ENCODE measurements at regions not wholly inside any gene's neighbourhood (a gene's known extent, or its start where the extent isn't known, plus 50 kb on each side); places are given as distances from the start of the nearest gene placed in this dataset.

DNA sequence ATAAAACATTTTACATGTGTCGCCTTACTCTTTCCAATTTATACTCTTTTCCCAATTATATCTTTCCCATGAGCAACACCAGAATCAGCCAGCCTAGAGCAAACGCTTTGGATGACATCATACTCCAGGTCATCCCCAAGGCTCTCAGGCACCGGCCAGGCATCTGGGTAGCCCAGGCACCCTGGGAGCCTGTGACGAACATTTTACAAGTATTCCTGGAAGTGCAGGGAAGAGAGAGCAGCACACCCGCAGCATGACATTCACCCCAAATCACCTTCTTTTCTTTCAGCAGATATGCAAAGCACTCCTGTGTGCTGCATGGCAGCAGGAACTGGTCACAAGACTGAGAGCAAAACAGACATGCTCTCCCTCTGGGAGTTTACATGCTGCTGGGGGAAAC lies 75.7 kb upstream of the SMIM23 start:
- 94 to 95% methylated on average over 5 of the region's 5 CpGs for WGBS, 2 donors
- DNase-seq, result no peak
- Histone ChIP-seq H3K36me3 (ENCODE audit: control insufficient read depth in 1 of 2, insufficient read depth in 2 of 2, low read length in 1 of 2) (no peaks in the 10 kb centered on the region), H3K4me1 (ENCODE audit: control insufficient read depth in 1 of 2, insufficient read depth in 2 of 2, low read length in 2 of 2) (no peaks in the 10 kb centered on the region), H3K27me3 (ENCODE audit: control insufficient read depth in 1 of 2, insufficient read depth in 2 of 2, low read length in 1 of 2) (no peaks in the 10 kb centered on the region), H3K9me3 (ENCODE audit: control insufficient read depth, low read length) (peaks cover 1% of the 10 kb centered on the region), H3K27ac (ENCODE audit: low read depth in 1 of 2, low read length in 2 of 2) (no peak overlapping the region), H3K4me3 (ENCODE audit: low read length in 2 of 2) (no peak overlapping the region)
- ATAC-seq (ENCODE audit: low FRiP score), result no peak
- intact Hi-C loops (cut with DNase I), result no loop called here

GRCh38 chr5:171710451-171711024 lies 75.1 kb upstream of the SMIM23 start:
- no peak for DNase-seq
- Histone ChIP-seq H3K4me1 (ENCODE audit: control insufficient read depth in 1 of 2, insufficient read depth in 2 of 2, low read length in 2 of 2) (no peaks in the 10 kb centered on the region), H3K9me3 (ENCODE audit: control insufficient read depth, low read length) (peaks cover 1% of the 10 kb centered on the region), H3K4me3 (ENCODE audit: low read length in 2 of 2) (no peak overlapping the region), H3K27ac (ENCODE audit: low read depth in 1 of 2, low read length in 2 of 2) (no peak overlapping the region), H3K36me3 (ENCODE audit: control insufficient read depth in 1 of 2, insufficient read depth in 2 of 2, low read length in 1 of 2) (no peaks in the 10 kb centered on the region), H3K27me3 (ENCODE audit: control insufficient read depth in 1 of 2, insufficient read depth in 2 of 2, low read length in 1 of 2) (no peaks in the 10 kb centered on the region)
- intact Hi-C loops (cut with DNase I), result no loop called here
- no peak for ATAC-seq (ENCODE audit: low FRiP score)
- WGBS, 2 donors, result 93 to 98% methylated on average over 5 of the region's 5 CpGs

DNA sequence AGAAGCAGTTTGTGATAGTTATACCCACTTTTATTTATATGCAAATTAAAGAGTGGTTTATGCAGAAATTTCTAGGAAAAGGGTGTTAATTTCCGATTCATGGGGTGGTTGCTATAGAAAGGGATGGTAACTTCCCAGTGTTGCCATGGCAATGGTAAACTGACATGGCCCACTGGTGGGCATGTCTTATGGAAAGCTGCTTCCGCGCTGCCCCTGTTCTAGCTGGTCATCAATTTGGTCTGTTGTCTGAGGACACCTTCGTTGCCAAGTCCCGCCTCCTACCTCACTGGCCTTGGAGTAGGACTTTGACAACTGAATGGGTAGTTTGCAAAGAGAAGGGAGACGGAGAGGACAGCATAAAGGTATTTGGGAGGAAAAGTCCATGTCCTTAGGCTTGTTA lies 74.0 kb upstream of the SMIM23 start:
- Histone ChIP-seq H3K4me1 (ENCODE audit: control insufficient read depth in 1 of 2, insufficient read depth in 2 of 2, low read length in 2 of 2) (no peaks in the 10 kb centered on the region), H3K27ac (ENCODE audit: low read depth in 1 of 2, low read length in 2 of 2) (no peak overlapping the region), H3K9me3 (ENCODE audit: control insufficient read depth, low read length) (peaks cover 1% of the 10 kb centered on the region), H3K36me3 (ENCODE audit: control insufficient read depth in 1 of 2, insufficient read depth in 2 of 2, low read length in 1 of 2) (no peaks in the 10 kb centered on the region), H3K27me3 (ENCODE audit: control insufficient read depth in 1 of 2, insufficient read depth in 2 of 2, low read length in 1 of 2) (no peaks in the 10 kb centered on the region), H3K4me3 (ENCODE audit: low read length in 2 of 2) (no peak overlapping the region)
- ATAC-seq (ENCODE audit: low FRiP score) (no peak), DNase-seq (no peak)
- intact Hi-C loops (cut with DNase I), result no loop called here
- WGBS, 2 donors, result 88 to 89% methylated on average over 6 of the region's 6 CpGs

DNA sequence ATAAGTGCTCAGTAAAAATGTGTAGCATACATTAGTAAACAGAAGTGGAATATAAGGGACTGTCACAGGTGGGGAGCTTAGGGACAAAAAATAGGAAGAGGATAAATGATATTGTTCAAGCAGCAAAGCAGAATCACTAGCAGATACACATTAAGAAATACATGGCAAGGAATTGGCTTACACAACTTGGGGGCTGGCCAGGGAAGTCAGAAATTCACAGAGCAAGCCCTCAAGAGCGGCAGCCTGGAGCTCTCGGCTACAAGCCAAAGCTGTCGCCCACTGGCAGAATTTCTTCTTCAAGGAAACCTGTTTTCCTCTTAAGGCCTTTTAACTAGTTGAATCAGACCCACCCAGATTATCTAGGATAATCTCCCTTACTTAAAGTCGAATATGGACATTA lies 73.0 kb upstream of the SMIM23 start:
- intact Hi-C loops (cut with DNase I), result no loop called here
- Histone ChIP-seq H3K27ac (ENCODE audit: low read depth in 1 of 2, low read length in 2 of 2) (no peak overlapping the region), H3K4me3 (ENCODE audit: low read length in 2 of 2) (no peak overlapping the region), H3K4me1 (ENCODE audit: control insufficient read depth in 1 of 2, insufficient read depth in 2 of 2, low read length in 2 of 2) (no peaks in the 10 kb centered on the region), H3K9me3 (ENCODE audit: control insufficient read depth, low read length) (peaks cover 1% of the 10 kb centered on the region), H3K36me3 (ENCODE audit: control insufficient read depth in 1 of 2, insufficient read depth in 2 of 2, low read length in 1 of 2) (no peaks in the 10 kb centered on the region), H3K27me3 (ENCODE audit: control insufficient read depth in 1 of 2, insufficient read depth in 2 of 2, low read length in 1 of 2) (no peaks in the 10 kb centered on the region)
- no peak for ATAC-seq (ENCODE audit: low FRiP score)
- no peak for DNase-seq
- 12 to 37% methylated on average over 4 of the region's 4 CpGs for WGBS, 2 donors

DNA sequence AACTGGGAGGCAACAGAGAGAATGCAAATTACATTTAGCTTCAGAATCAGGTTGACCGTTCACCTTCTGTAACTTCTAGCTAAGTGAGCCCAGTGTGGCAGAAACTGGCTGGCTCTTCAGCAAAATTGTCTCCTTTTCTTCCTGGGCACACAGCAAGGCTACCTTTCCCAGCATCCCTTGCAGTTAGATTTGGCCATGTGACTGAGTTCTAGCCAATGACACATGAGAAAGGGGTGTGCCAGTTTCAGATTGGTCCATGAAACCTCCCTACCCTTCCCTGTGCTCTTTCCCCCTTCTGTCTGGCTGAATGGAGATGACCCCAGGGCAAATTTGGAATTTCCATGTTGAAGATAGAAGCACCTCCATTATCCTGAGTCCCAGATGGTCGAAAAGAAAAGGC lies 72.5 kb upstream of the SMIM23 start:
- H3K4me3 ChIP-seq (ENCODE audit: low read length in 2 of 2), result no peak overlapping the region
- intact Hi-C loops (cut with DNase I), result no loop called here
- no peaks in the 10 kb centered on the region for H3K27me3 ChIP-seq (ENCODE audit: control insufficient read depth in 1 of 2, insufficient read depth in 2 of 2, low read length in 1 of 2)
- H3K4me1 ChIP-seq (ENCODE audit: control insufficient read depth in 1 of 2, insufficient read depth in 2 of 2, low read length in 2 of 2), result no peaks in the 10 kb centered on the region
- WGBS, 2 donors, result 86 to 93% methylated on average over 2 of the region's 2 CpGs
- H3K27ac ChIP-seq (ENCODE audit: low read depth in 1 of 2, low read length in 2 of 2), result no peak overlapping the region
- DNase-seq (no peak), ATAC-seq (ENCODE audit: low FRiP score) (no peak)
- peaks cover 1% of the 10 kb centered on the region for H3K9me3 ChIP-seq (ENCODE audit: control insufficient read depth, low read length)
- no peaks in the 10 kb centered on the region for H3K36me3 ChIP-seq (ENCODE audit: control insufficient read depth in 1 of 2, insufficient read depth in 2 of 2, low read length in 1 of 2)

DNA sequence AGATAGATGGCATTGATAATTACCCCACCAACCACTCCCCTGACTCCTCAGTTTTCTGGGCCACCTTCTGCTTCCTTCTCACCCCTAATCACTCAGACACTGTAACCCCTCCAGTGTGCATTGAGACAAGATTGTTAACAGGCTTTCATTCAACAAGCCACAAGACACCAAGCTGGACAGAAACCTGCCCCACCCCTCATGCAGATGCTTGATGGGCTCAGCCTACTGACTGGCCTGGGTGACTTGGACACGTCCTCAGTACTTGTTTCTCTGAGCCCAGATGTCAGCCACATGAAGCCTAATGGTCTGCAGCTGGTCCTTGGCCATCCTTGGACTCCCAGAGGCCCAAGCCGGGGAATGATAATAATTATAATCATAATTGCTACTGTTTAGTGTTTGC lies 71.4 kb upstream of the SMIM23 start:
- Histone ChIP-seq H3K9me3 (ENCODE audit: control insufficient read depth, low read length) (peaks cover 3% of the 10 kb centered on the region), H3K36me3 (ENCODE audit: control insufficient read depth in 1 of 2, insufficient read depth in 2 of 2, low read length in 1 of 2) (no peaks in the 10 kb centered on the region), H3K27ac (ENCODE audit: low read depth in 1 of 2, low read length in 2 of 2) (no peak overlapping the region), H3K4me3 (ENCODE audit: low read length in 2 of 2) (no peak overlapping the region), H3K27me3 (ENCODE audit: control insufficient read depth in 1 of 2, insufficient read depth in 2 of 2, low read length in 1 of 2) (no peaks in the 10 kb centered on the region), H3K4me1 (ENCODE audit: control insufficient read depth in 1 of 2, insufficient read depth in 2 of 2, low read length in 2 of 2) (no peaks in the 10 kb centered on the region)
- intact Hi-C loops (cut with DNase I), result no loop called here
- WGBS, 2 donors, result 94% methylated on average over 2 of the region's 2 CpGs
- ATAC-seq (ENCODE audit: low FRiP score), result no peak
- no peak for DNase-seq

DNA sequence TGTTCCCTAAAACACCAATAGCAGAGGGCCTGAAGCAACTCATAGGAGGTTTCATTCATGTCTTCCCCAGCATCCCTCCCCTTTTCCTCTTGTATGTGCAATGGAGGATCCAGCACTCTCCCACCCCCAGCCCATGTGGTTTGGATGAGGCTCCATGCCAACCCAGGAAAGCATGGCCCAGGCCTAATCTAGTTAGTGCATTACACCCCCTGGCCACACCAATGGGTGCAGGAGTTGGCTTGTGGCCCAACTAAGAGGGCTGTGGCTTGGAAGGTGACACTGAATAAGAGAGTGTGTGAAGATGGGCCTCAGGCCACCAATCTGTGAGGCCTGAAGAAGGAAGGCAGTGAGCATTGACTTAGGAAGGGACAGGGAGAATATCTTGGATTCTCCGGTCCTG lies 70.8 kb upstream of the SMIM23 start:
- intact Hi-C loops (cut with DNase I), result no loop called here
- H3K4me3 ChIP-seq (ENCODE audit: low read length in 2 of 2), result no peak overlapping the region
- no peak for ATAC-seq (ENCODE audit: low FRiP score)
- no peak overlapping the region for H3K27ac ChIP-seq (ENCODE audit: low read depth in 1 of 2, low read length in 2 of 2)
- H3K9me3 ChIP-seq (ENCODE audit: control insufficient read depth, low read length), result peaks cover 3% of the 10 kb centered on the region
- 92 to 93% methylated on average over 1 of the region's 1 CpG for WGBS, 2 donors
- H3K27me3 ChIP-seq (ENCODE audit: control insufficient read depth in 1 of 2, insufficient read depth in 2 of 2, low read length in 1 of 2), result no peaks in the 10 kb centered on the region
- no peaks in the 10 kb centered on the region for H3K36me3 ChIP-seq (ENCODE audit: control insufficient read depth in 1 of 2, insufficient read depth in 2 of 2, low read length in 1 of 2)
- no peak for DNase-seq
- H3K4me1 ChIP-seq (ENCODE audit: control insufficient read depth in 1 of 2, insufficient read depth in 2 of 2, low read length in 2 of 2), result no peaks in the 10 kb centered on the region

- Histone ChIP-seq H3K36me3 (ENCODE audit: control insufficient read depth in 1 of 2, insufficient read depth in 2 of 2, low read length in 1 of 2) (no peaks in the 10 kb centered on the region), H3K4me1 (ENCODE audit: control insufficient read depth in 1 of 2, insufficient read depth in 2 of 2, low read length in 2 of 2) (no peaks in the 10 kb centered on the region), H3K27ac (ENCODE audit: low read depth in 1 of 2, low read length in 2 of 2) (no peak overlapping the region), H3K9me3 (ENCODE audit: control insufficient read depth, low read length) (peaks cover 3% of the 10 kb centered on the region), H3K4me3 (ENCODE audit: low read length in 2 of 2) (no peak overlapping the region), H3K27me3 (ENCODE audit: control insufficient read depth in 1 of 2, insufficient read depth in 2 of 2, low read length in 1 of 2) (no peaks in the 10 kb centered on the region)
- intact Hi-C loops (cut with DNase I), result no loop called here
- 87 to 91% methylated on average over 4 of the region's 4 CpGs for WGBS, 2 donors
- DNase-seq (no peak), ATAC-seq (ENCODE audit: low FRiP score) (no peak)
Observed at GRCh38 chr5:171715551-171715950, 70.1 kb upstream of the SMIM23 start.

- no peak for DNase-seq
- H3K4me3 ChIP-seq (ENCODE audit: low read length in 2 of 2), result no peak overlapping the region
- intact Hi-C loops (cut with DNase I), result no loop called here
- no peaks in the 10 kb centered on the region for H3K27me3 ChIP-seq (ENCODE audit: control insufficient read depth in 1 of 2, insufficient read depth in 2 of 2, low read length in 1 of 2)
- no peak for ATAC-seq (ENCODE audit: low FRiP score)
- WGBS, 2 donors, result 79 to 80% methylated on average over 6 of the region's 6 CpGs
- H3K9me3 ChIP-seq (ENCODE audit: control insufficient read depth, low read length), result peaks cover 2% of the 10 kb centered on the region
- no peaks in the 10 kb centered on the region for H3K4me1 ChIP-seq (ENCODE audit: control insufficient read depth in 1 of 2, insufficient read depth in 2 of 2, low read length in 2 of 2)
- no peaks in the 10 kb centered on the region for H3K36me3 ChIP-seq (ENCODE audit: control insufficient read depth in 1 of 2, insufficient read depth in 2 of 2, low read length in 1 of 2)
- no peak overlapping the region for H3K27ac ChIP-seq (ENCODE audit: low read depth in 1 of 2, low read length in 2 of 2)
Observed at GRCh38 chr5:171720086-171720485, 65.5 kb upstream of the SMIM23 start.
